ENCODE measurements at regions not wholly inside any gene's neighbourhood (a gene's known extent, or its start where the extent isn't known, plus 50 kb on each side); places are given as distances from the start of the nearest gene placed in this dataset.

DNA sequence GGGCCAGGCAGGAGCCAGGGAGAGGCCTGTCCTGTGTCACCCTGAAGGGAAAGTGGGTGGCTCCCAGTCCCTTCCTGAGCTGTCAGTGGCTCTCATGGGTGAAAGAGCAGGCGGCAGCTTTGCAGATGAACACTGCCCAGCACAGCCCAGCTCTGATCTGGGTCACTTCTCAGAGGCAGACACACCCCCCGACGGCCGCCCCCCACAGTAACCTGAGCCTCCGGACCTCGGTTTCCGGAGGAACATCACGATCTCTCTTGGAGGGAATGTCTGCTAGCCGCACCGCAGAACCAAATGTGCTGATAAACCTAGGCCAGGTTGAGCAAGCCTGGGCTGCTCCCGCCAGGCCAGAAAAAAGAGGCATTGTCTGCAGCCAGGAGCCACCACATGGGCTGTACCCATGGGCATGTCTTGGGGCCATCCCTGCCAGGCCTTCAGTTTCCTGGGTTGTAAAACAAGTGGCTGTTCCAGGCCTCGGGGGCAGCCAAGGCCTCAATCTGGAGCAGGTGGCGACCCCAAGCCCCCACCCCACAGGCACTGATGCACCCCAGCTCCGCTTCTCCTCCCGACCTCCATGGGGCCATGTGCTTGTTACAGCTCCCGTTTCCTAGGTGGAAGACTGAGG is 57.6 kb downstream of the NCOR2 start:
- TF ChIP-seq EZH2 (IDR thresholded peaks at IDR 0.05; ENCODE audit: low read length, missing control alignments): no peak
- TF ChIP-seq, protein P1, sequence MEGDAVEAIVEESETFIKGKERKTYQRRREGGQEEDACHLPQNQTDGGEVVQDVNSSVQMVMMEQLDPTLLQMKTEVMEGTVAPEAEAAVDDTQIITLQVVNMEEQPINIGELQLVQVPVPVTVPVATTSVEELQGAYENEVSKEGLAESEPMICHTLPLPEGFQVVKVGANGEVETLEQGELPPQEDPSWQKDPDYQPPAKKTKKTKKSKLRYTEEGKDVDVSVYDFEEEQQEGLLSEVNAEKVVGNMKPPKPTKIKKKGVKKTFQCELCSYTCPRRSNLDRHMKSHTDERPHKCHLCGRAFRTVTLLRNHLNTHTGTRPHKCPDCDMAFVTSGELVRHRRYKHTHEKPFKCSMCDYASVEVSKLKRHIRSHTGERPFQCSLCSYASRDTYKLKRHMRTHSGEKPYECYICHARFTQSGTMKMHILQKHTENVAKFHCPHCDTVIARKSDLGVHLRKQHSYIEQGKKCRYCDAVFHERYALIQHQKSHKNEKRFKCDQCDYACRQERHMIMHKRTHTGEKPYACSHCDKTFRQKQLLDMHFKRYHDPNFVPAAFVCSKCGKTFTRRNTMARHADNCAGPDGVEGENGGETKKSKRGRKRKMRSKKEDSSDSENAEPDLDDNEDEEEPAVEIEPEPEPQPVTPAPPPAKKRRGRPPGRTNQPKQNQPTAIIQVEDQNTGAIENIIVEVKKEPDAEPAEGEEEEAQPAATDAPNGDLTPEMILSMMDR (conservative IDR thresholded peaks at IDR 0.05 in 1 of 2, IDR thresholded peaks at IDR 0.05 in 1 of 2; ENCODE audit: low read depth in 1 of 2, low read length in 2 of 2): no peak

Measured in fibroblast of lung (primary cell).